ENCODE measurements at regions not wholly inside any gene's neighbourhood (a gene's known extent, or its start where the extent isn't known, plus 50 kb on each side); places are given as distances from the start of the nearest gene placed in this dataset.

- Mint-ChIP-seq H3K27me3 (ENCODE audit: unreplicated experiment) (peaks cover 20% of the 10 kb centered on the region), H3K36me3 (ENCODE audit: unreplicated experiment) (no peaks in the 10 kb centered on the region), H3K27ac (ENCODE audit: unreplicated experiment) (no peak overlapping the region)
Measured at GRCh38 chr9:89753472-89754055, 148.8 kb downstream of the GADD45G start.

GRCh38 chr9:89754193-89754592 is 149.4 kb downstream of the GADD45G start:
- H3K4me3 Mint-ChIP-seq (ENCODE audit: unreplicated experiment), result no peak overlapping the region
- peaks cover 30% of the 10 kb centered on the region for H3K4me1 Mint-ChIP-seq (ENCODE audit: low read depth, unreplicated experiment)
- no peaks in the 10 kb centered on the region for H3K36me3 Mint-ChIP-seq (ENCODE audit: unreplicated experiment)
- no peak for TF ChIP-seq CTCF (IDR thresholded peaks at IDR 0.05; ENCODE audit: partially characterized antibody, unreplicated experiment)
- no peak for DNase-seq
- peaks cover 25% of the 10 kb centered on the region for H3K9me3 Mint-ChIP-seq (ENCODE audit: unreplicated experiment)
- peaks cover 19% of the 10 kb centered on the region for H3K27me3 Mint-ChIP-seq (ENCODE audit: unreplicated experiment)
- H3K27ac Mint-ChIP-seq (ENCODE audit: unreplicated experiment), result no peak overlapping the region

More at GRCh38 chr9:89753472-89754055, 148.8 kb downstream of the GADD45G start:
- Mint-ChIP-seq H3K9me3 (ENCODE audit: unreplicated experiment) (peaks cover 26% of the 10 kb centered on the region), H3K4me1 (ENCODE audit: low read depth, unreplicated experiment) (peaks cover 34% of the 10 kb centered on the region), H3K4me3 (ENCODE audit: unreplicated experiment) (no peak overlapping the region)
- DNase-seq, result no peak
- TF ChIP-seq CTCF (IDR thresholded peaks at IDR 0.05; ENCODE audit: partially characterized antibody, unreplicated experiment), result no peak

- Mint-ChIP-seq H3K36me3 (ENCODE audit: unreplicated experiment) (no peaks in the 10 kb centered on the region), H3K4me3 (ENCODE audit: unreplicated experiment) (no peak overlapping the region), H3K9me3 (ENCODE audit: unreplicated experiment) (peaks cover 9% of the 10 kb centered on the region), H3K4me1 (ENCODE audit: low read depth, unreplicated experiment) (peaks cover 22% of the 10 kb centered on the region), H3K27ac (ENCODE audit: unreplicated experiment) (no peak overlapping the region), H3K27me3 (ENCODE audit: unreplicated experiment) (peaks cover 7% of the 10 kb centered on the region)
- no peak for DNase-seq
- TF ChIP-seq CTCF (IDR thresholded peaks at IDR 0.05; ENCODE audit: partially characterized antibody, unreplicated experiment), result no peak
Measured at GRCh38 chr9:89755821-89756220, 151.0 kb downstream of the GADD45G start.

GRCh38 chr9:89756891-89757537 is 152.2 kb downstream of the GADD45G start:
- H3K36me3 Mint-ChIP-seq (ENCODE audit: unreplicated experiment), result no peaks in the 10 kb centered on the region
- H3K27me3 Mint-ChIP-seq (ENCODE audit: unreplicated experiment), result peaks cover 3% of the 10 kb centered on the region
- H3K4me3 Mint-ChIP-seq (ENCODE audit: unreplicated experiment), result no peak overlapping the region
- peaks cover 2% of the 10 kb centered on the region for H3K9me3 Mint-ChIP-seq (ENCODE audit: unreplicated experiment)
- no peak for TF ChIP-seq CTCF (IDR thresholded peaks at IDR 0.05; ENCODE audit: partially characterized antibody, unreplicated experiment)
- H3K27ac Mint-ChIP-seq (ENCODE audit: unreplicated experiment), result no peak overlapping the region
- DNase-seq, result no peak
- H3K4me1 Mint-ChIP-seq (ENCODE audit: low read depth, unreplicated experiment), result peaks cover 15% of the 10 kb centered on the region

- DNase-seq, result no peak
- TF ChIP-seq CTCF (IDR thresholded peaks at IDR 0.05; ENCODE audit: partially characterized antibody, unreplicated experiment), result no peak
- Mint-ChIP-seq H3K4me3 (ENCODE audit: unreplicated experiment) (no peak overlapping the region), H3K36me3 (ENCODE audit: unreplicated experiment) (no peaks in the 10 kb centered on the region), H3K27ac (ENCODE audit: unreplicated experiment) (no peak overlapping the region), H3K27me3 (ENCODE audit: unreplicated experiment) (peaks cover 4% of the 10 kb centered on the region), H3K4me1 (ENCODE audit: low read depth, unreplicated experiment) (peaks cover 15% of the 10 kb centered on the region), H3K9me3 (ENCODE audit: unreplicated experiment) (peaks cover 5% of the 10 kb centered on the region)
Measured at GRCh38 chr9:89757776-89758528, 153.1 kb downstream of the GADD45G start.

Measured in glutamatergic neuron (in vitro differentiated cells).